OCI-LY7 (cell line): ENCODE measurements at regions not wholly inside any gene's neighbourhood (a gene's known extent, or its start where the extent isn't known, plus 50 kb on each side); places are given as distances from the start of the nearest gene placed in this dataset.

Experiments used
- BruUV-seq: library from RNA; stranded (reverse); fragments of 400-500 nt; replicated peaks from 2 replicates; lab custom pipeline; 2021; lab: Mats Ljungman, UMichigan
- CTCF ChIA-PET: fragments of 300-600 bp; sonication (Branson Sonifier 250); formaldehyde crosslinking; loops from one replicate; lab custom pipeline; 2022; ENCODE audit warnings: antibody characterized with exemption; ENCODE audit not compliant: unreplicated experiment; lab: Charles Lee
- POLR2A ChIA-PET: fragments of 300-600 bp; sonication (Branson Sonifier 250); formaldehyde crosslinking; loops from one replicate; lab custom pipeline; 2022; ENCODE audit warnings: antibody characterized with exemption; lab: Charles Lee
- DNase-seq: peaks from one replicate; pipeline ENCODE4 v3.0.0-alpha.2; 2015; ENCODE audit warnings: low spot score
- H2AFZ ChIP-seq: fragments of 200-600 bp; sonication (generic), shearing (Covaris generic); 2 replicates; pipeline ENCODE4 v1.6.1; 2014; ENCODE audit warnings: mild to moderate bottlenecking, antibody characterized with exemption, low read length, moderate library complexity
- H3K27ac ChIP-seq: fragments of 200-600 bp; sonication (generic); 2 replicates; pipeline ENCODE4 v1.5.1; 2014; ENCODE audit warnings: mixed run types, low read depth, mild to moderate bottlenecking, moderate library complexity, low read length, inconsistent platforms; ENCODE audit not compliant: poor library complexity, severe bottlenecking
- H3K36me3 ChIP-seq: fragments of 200-600 bp; sonication (generic); 2 replicates; pipeline ENCODE4 v1.6.1; 2014; ENCODE audit warnings: mild to moderate bottlenecking, antibody characterized with exemption, low read length, moderate library complexity, mixed read lengths; ENCODE audit not compliant: insufficient read depth
- H3K4me1 ChIP-seq: fragments of 200-600 bp; sonication (generic); 2 replicates; pipeline ENCODE4 v1.5.1; 2014; ENCODE audit warnings: mild to moderate bottlenecking, low read length; ENCODE audit not compliant: insufficient read depth, poor library complexity, severe bottlenecking
- H3K4me2 ChIP-seq: fragments of 200-600 bp; sonication (generic); 2 replicates; pipeline ENCODE4 v1.6.1; 2014; ENCODE audit warnings: mild to moderate bottlenecking, low read length
- H3K4me3 ChIP-seq: fragments of 200-600 bp; sonication (generic); 2 replicates; pipeline ENCODE4 v1.5.1; 2014; ENCODE audit warnings: mild to moderate bottlenecking, low read depth, low read length; ENCODE audit not compliant: poor library complexity, severe bottlenecking
- H3K79me2 ChIP-seq: fragments of 200-600 bp; sonication (generic); 2 replicates; pipeline ENCODE4 v1.6.1; 2016; ENCODE audit warnings: low read depth, mild to moderate bottlenecking, low read length, moderate library complexity, mixed read lengths; ENCODE audit not compliant: insufficient read depth
- H3K9me2 ChIP-seq: fragments of 200-600 bp; sonication (generic); 2 replicates; pipeline ENCODE4 v1.6.1; 2016; ENCODE audit warnings: mild to moderate bottlenecking, low read length, mixed read lengths; ENCODE audit not compliant: insufficient read depth
- H3K9me3 ChIP-seq: fragments of 200-600 bp; sonication (generic); 2 replicates; pipeline ENCODE4 v1.6.1; 2014; ENCODE audit warnings: mild to moderate bottlenecking, mixed run types, low read length, mixed read lengths
- H4K20me1 ChIP-seq: fragments of 200-600 bp; sonication (generic); 2 replicates; pipeline ENCODE4 v1.6.1; 2014; ENCODE audit warnings: mild to moderate bottlenecking, antibody characterized with exemption, low read length, moderate library complexity, mixed read lengths; ENCODE audit not compliant: insufficient read depth
- CTCF ChIP-seq: fragments of 200-600 bp; sonication (generic); conservative IDR thresholded peaks from 2 replicates; pipeline ENCODE4 v1.5.1; 2014; ENCODE audit warnings: mild to moderate bottlenecking, antibody characterized with exemption, low read length, moderate library complexity, mixed read lengths
- EZH2phosphoT487 ChIP-seq: fragments of 200-600 bp; sonication (generic); IDR thresholded peaks from 2 replicates; pipeline ENCODE4 v1.6.1; 2018; ENCODE audit warnings: low read depth, borderline replicate concordance, mild to moderate bottlenecking, mixed run types, antibody characterized with exemption, low read length, moderate library complexity, mixed read lengths
- intact Hi-C: fragments of 100-400 bp; cut with micrococcal nuclease; formaldehyde crosslinking; loops from one replicate; pipeline ENCODE4 v1.10.0; 2022; ENCODE audit not compliant: unreplicated experiment

- Histone ChIP-seq H3K4me3 (no peak overlapping the region), H3K36me3 (no peaks in the 10 kb centered on the region), H4K20me1 (no peaks in the 10 kb centered on the region), H3K4me1 (no peaks in the 10 kb centered on the region), H3K9me3 (no peaks in the 10 kb centered on the region), H2AFZ (no peak overlapping the region), H3K79me2 (no peaks in the 10 kb centered on the region), H3K27ac (no peak overlapping the region), H3K9me2 (no peaks in the 10 kb centered on the region), H3K4me2 (no peak overlapping the region)
- DNase-seq = no peak
- no TSS peak for BruUV-seq
- intact Hi-C loops = no loop called here
- ChIA-PET CTCF (no interaction called here), POLR2A (interaction anchor here (0.6 to 1.1 kb wide), 2 partner anchors 11 to 1408 kb away, joined by 3 to 5 read pairs; no protein-coding TSS in a partner anchor)
- TF ChIP-seq CTCF (no peak), EZH2phosphoT487 (no peak)
Observed at GRCh38 chr13:107690181-107690580, 525.2 kb downstream of the LIG4 start.

- no peaks in the 10 kb centered on the region for H3K79me2 ChIP-seq
Observed at GRCh38 chr13:107685876-107686275, 529.5 kb downstream of the LIG4 start.

GRCh38 chr13:107681600-107681999, 533.7 kb downstream of the LIG4 start:
- ChIA-PET CTCF (no interaction called here), POLR2A (no interaction called here)
- Histone ChIP-seq H3K36me3 (no peaks in the 10 kb centered on the region), H3K4me3 (no peak overlapping the region), H3K9me3 (no peaks in the 10 kb centered on the region), H3K4me1 (no peaks in the 10 kb centered on the region), H3K4me2 (no peak overlapping the region), H4K20me1 (no peaks in the 10 kb centered on the region), H3K9me2 (no peaks in the 10 kb centered on the region), H2AFZ (no peak overlapping the region), H3K79me2 (no peaks in the 10 kb centered on the region), H3K27ac (no peak overlapping the region)
- TF ChIP-seq CTCF (no peak), EZH2phosphoT487 (no peak)
- DNase-seq = no peak
- BruUV-seq = no TSS peak
- intact Hi-C loops = no loop called here

More at GRCh38 chr13:107685876-107686275, 529.5 kb downstream of the LIG4 start:
- Histone ChIP-seq H2AFZ (no peak overlapping the region), H3K36me3 (no peaks in the 10 kb centered on the region), H3K9me3 (no peaks in the 10 kb centered on the region), H3K4me2 (no peak overlapping the region), H4K20me1 (no peaks in the 10 kb centered on the region), H3K9me2 (no peaks in the 10 kb centered on the region), H3K4me3 (no peak overlapping the region), H3K4me1 (no peaks in the 10 kb centered on the region), H3K27ac (no peak overlapping the region)
- DNase-seq = no peak
- ChIA-PET POLR2A (no interaction called here), CTCF (no interaction called here)
- BruUV-seq = no TSS peak
- intact Hi-C loops = no loop called here
- TF ChIP-seq CTCF = no peak
